SIG-M5 treated with dmso at 0.1 percent for 504 hours (cell line): ENCODE measurements at regions not wholly inside any gene's neighbourhood (a gene's known extent, or its start where the extent isn't known, plus 50 kb on each side); places are given as distances from the start of the nearest gene placed in this dataset.
A peak's percentile ranks its signal among the peaks of the same experiment; 100 is the strongest.

Source experiments
- DNase-seq: peaks from one replicate; lab custom pipeline; 2025; ENCODE audit not compliant: unreplicated experiment; lab: John Stamatoyannopoulos, UW

DNA sequence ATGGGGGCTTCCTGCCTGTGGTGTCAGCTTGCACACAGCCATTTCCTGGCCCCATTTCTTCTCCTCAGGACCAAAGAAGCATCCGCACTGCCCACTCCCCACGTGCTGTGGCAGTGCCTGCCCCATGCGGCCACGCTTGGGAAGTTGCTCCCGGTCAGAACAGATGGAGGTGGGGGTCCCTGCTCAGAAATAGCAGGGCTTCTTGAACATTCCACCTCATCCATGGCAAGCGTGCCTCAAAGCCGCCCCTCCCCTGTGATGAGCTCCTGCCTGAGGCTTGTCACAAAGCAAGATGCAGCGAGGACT lies 238.2 kb downstream of the SYK start:
- no peak for DNase-seq

DNA sequence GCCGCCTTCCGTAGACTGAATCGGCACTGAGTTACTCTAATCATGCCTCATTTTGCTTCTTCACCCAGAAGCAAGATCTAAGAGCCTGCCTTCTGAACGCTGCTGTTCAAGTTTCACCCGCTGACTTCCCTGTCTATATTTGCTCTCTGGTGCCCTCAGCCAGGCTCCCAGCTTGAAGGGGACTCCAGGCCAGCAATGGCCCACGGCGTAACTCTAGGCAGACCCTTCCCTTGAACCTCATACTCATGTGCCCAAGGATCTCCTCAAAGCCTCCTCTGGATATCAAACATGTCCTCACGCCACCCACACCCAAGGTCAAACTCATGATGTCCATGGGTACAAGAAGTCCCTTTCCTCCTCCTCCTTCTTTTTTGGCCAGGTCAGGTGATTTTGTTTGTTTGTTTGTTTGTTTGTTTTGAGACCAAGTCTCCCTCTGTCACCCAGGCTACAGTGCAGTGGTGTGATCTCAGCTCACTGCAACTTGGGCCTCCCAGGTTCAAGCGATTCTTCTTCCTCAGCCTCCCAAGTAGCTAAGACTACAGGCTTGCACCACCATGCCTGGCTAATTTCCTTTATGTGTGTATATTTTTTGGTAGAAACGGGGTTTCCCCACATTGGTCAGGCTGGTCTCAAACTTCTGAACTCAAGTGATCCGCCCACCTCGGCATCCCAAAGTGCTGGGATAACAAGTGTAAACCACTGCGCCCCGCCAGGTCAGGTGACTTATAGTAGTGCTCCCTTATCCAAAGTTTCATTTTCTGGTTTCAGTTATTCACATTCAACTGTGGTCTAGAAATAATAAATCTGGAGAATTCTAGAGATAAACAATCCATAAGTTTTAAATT lies 239.0 kb downstream of the SYK start:
- no peak for DNase-seq

DNA sequence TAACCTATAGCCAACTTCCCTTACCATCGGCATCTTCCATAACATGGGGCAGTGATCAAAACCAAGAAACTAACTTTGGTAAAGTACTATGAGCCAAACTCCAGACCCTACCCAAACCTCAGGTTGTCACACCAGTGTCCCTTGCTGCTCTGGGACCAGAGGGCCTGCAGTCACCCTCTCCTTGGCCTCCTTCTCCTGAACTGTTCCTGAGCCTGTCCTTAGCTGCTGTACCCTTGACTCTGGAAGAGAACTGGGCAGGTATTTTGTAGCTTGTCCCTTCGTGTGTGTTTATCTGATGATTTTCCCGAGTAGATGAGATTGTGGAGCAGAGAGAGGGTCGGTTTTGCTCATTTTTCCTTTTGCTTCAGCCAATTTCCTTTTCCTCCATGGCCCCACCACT lies 240.4 kb downstream of the SYK start:
- no peak for DNase-seq

DNA sequence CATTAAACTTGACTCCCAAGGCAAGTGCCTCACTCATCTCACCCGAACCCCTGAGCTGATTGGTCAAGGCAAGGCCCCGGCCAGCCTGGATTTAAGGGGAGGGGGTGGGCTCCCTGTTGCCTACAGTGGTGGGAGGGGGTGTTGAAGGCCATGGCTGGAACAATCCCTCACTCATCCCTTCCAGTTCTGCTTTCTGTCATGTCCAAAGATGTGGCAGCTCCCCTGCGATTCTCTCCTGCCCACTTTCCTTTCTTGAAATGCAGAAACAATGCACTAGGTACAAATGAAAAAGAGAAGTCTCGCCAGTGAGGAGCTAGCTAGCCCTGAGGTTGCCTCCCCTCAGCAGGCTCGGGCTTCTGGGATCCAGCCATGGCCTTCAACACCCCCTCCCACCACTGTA lies 240.9 kb downstream of the SYK start:
- DNase-seq: no peak

DNA sequence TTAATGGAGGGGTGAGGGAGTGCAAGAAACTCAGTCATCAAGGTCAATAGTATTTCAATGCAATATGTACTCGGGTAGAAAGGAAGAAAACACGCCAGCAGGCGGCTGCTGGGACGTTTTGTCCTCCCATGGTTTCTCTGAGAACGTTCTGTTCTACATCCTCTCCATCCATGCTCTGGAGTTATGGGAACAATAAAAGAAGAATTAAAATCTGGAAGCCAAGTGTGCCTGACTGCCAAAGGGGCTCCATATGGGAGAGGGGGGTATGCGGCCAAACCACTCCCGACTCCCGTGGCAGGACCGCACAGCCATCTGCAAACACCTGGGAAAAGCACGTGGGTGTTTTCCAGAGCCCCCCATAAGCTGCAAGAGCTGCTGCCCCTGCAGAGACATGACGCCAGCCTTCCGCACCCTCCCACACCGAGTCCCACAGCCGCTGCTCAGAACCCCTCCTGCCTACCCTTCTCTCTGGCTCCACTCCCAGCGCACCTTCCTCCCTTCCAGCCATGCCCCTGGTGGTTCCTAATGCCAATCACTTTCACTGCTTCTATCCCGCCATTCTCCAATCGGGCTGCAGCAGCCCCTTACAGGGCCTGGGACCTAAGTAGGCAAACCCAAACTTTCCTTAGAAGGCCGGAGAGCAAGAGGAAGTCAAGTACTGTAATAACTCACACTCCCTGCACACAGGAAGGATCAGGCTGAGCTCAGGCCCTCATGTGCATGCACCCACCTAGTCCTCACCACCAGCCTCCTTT lies 241.6 kb downstream of the SYK start:
- DNase-seq: no peak

DNA sequence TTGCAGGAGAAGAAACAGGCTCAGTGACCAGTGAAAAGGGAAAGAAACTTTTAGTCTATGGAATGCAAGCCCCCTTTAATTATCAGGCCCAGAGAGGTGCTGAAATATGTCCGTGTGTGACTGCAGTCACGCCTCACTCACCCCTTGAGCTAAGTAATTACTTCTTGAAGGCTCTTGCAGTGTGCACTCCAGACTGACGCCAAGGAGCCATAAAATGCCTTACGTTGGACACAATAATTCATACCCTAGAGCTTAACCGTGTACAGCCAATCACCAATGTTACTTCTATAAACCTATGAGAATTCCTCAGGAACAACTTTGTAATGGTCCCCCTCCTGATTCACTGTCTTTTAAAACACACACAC lies 242.2 kb downstream of the SYK start:
- DNase-seq: no peak

DNA sequence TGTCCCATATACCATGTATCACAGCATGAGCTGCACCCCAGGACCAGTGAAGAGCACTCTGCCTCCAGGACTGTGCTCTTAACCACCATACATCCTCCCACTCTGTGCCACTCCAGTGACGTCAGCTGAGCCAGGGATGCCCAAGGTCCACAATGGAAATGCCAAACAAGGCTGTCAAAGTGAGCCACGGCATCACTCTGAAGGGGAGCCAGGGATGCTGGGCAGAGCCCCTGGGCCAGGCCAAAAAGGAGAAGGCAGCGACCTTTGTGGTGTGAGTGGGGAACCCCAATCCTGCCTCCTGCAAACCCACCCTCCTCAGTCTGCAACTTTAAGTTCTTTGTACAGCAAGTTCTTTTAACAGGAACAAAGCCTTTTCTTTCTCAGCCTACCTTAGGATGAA lies 242.7 kb downstream of the SYK start:
- DNase-seq: no peak

DNA sequence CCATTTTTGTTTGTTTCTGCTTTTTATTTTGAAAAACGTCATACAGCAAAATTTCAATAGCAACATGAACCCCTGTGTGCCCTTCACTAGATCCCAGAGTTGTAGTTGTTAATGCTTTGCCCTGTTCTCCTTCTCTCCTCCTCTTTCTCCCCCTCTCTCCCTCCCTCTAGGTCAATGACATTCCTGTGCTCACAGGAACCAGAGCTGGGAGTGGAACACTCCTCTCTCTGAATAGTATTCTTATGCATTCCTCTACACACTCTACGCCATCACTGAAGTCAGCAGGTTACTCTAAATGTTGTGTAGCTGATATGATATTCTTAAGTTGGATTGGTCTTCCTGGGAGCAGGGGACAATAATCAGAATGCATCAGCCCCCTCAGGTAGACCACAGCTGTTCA lies 243.4 kb downstream of the SYK start:
- DNase-seq: no peak

DNA sequence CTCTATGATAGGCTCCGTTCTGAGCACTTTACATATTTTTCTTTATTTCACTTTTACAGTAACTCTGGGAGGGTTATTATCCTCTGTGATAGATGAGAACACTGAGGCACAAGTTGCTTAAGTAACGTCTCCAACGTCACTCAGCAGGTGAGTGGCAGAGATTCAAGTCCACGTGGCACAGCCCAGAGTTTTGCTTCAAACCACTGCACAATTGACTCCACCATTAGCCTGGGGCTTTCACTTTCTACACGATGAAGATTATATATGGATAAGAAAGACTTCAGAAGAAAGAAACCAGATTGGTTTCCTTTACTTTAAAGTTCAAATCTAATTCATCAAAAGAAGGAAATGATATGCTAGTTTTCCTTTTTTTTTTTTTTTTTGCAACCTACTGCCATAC lies 245.9 kb downstream of the SYK start:
- DNase-seq: no peak

DNA sequence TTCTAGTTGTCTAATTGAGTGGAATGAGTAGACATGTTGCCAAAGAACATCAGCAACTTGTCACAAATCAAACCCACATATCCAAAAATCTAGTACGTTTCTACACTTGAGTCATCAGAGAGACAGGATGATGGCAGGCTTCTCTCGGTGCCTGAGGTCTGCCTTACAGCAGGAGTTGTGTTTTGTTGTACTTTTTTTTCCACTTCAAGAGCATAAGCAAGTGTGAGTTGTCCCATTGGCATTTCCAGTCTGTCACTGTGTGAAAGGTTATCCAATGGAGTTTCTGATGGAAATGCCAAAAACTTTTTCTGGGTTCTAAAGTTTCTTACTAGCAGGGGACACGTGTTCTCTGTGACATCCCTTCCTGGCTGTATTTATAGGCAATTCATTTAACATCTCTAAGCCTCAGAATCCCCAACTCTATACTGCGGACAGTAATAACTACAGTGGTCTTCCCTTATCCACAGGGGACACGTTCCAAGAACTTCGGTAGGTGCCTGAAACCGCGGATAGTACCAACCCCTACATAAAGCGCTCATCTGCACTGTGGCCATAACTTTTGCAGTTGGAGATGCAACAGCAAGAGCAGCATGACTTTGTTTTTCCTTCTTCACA lies 246.5 kb downstream of the SYK start:
- DNase-seq: no peak

DNA sequence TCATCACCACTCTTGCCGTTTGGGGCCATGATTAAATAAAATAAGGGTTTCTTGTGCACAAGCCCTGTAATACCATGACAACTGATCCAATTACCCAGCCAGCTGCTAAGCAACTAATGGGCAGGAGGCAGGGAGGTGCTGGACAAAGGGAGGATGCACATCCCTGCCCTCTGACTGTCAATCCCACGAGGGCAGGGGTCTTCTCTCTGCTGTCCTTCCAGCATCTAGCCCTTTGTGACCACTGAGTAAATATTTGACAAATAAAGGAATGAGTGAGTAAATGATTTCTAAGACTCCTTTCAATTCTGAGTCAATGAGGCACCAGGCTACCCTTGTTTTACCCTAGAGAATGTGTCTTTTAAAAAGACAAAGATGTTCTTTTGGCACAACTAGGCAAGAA lies 247.1 kb downstream of the SYK start:
- no peak for DNase-seq

DNA sequence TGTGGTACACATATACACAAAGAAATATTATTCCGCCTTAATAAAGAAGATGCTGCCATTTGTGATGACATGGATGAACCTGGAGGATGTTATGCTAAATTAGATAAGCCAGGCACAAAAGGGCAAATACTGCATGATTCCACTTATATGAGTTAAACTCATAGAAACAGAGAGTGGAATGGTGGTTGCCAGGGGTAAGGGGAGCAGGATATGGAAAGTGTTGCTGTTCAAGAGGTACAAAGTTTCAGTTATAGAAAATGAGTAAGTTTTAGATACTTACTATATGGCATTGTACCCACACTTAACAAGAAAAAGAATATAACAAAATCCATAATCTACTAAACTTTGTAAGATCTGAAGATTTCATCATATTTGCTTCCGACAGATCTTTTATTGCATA lies 252.2 kb downstream of the SYK start:
- DNase-seq: no peak

DNA sequence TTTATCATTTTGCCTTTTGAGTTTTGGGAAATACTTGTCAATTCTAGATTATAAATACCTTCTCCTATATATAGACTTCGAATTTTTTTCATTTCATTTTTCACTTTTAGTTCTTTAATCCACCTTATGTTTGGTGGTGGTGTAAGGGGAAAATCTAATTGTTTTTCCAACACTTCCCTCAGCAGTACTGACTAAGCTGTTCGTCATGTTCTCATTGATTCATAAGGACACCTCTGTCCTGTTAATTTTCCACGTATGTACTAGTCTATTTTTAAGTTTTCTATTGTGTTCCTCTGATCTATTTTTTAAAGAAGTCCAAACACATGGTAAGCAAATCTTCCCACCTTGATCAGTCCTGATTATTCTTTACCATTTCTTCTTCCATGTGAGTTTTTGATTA lies 254.2 kb downstream of the SYK start:
- DNase-seq: no peak

DNA sequence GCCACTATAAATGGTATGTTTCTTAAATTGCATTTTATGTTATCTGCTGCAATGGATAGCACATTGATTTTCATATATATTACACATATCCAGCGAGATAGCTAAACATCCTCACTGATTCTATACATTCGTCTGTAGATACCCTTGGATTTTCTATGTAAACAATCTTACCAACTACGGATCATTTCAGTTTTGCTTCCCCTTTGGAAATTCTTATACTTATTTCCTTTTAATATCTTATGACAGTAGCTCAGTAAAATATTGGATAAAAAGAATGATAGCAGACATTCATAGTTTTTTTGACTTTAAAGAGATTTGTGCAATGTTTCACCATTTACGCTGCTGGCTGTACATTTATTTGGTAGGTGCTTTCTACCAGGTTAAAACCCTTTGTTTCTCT lies 254.9 kb downstream of the SYK start:
- DNase-seq: no peak

DNA sequence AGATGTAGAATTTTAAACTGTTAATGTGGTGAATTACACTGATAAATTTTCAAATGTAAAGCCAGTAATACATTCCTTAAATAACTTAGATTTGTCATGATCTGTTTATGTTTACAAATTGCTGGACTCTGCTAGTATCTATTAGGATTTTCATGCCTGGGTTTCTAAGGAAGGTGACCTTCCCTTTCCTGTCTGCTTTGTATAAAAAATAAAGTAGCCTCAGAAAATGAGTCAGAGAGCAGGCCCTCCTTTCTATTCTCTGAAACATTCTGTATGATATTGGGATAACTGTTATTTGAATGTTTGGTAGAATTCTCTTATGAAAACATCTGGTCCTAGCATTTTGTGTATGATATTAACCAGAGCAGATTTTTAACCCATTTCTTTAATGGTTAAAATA lies 255.3 kb downstream of the SYK start:
- DNase-seq: no peak

DNA sequence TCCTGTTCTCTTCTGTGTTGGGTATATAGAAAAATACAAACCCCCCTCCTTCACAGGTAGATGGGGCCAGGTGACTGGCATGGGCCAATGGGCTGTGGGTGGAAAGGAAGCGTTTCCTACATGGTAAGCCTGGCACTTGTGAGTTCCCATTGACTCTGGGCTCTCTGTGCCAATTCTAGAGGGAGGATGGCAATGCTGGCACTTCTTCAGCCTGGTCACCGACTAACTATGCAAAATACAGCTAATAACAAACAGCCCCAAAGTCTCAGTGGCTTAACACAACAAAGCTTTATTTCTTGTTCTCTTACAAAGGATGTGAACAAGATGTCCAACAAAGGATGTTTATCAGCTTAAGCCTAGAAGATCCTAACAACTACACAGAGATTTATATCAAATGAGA lies 258.1 kb downstream of the SYK start:
- no peak for DNase-seq

DNA sequence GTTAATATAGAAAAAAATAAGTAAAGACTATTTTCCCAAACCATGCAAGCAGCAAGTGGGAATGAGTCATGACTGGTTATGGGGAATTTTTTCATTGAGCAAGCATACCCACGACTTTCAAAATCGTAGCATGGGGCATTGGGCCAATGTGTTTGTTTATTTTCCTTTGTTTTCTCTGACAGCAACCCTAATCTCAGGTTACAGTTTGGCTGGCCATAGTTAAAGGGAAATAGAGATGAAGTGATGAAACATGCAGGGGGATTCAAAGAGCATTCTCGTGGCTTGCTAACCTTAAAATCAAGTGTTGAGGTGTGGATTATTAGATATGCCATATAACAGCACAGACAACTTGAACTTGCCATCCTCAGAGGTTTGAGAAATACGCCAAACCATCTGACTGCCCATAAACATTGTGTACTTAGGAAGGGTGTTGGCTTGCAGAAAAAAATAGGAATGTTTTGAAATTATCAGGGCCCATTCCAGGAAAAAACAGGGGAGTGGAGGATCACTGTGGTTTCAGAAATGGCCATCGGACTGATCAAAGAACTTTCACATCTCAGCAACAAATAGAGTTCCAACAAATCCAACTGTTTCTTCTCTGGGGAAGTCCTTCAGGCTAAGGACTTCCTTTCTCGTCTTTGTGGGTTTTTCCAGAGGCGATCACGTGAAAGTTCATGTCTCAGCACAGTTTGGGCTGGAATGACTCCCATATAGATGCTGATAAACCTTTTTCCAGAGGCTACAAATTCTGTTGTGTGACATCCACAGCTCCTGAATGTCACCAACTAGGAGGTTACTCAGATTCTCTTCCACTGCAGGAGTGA lies 259.1 kb downstream of the SYK start:
- DNase-seq: no peak

DNA sequence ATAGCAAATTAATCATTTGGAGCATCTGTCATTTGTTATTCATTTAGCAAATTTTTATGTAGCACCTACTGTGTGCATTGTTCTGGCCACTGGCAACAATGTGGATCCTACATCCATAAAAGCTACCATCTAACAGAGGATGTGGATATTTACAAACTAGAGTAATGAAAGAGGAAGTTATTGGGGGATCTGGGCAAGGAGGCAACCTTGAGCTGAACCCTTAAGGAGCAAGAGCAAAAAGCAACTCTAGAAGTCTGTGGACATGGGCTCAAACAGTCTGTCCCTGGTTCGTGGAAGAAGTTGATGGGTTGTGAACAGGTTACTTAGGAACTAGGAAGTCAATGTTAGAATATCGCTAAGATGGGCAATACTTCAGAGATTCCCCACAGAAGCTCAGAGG lies 259.9 kb downstream of the SYK start:
- DNase-seq: peak; percentile 63

DNA sequence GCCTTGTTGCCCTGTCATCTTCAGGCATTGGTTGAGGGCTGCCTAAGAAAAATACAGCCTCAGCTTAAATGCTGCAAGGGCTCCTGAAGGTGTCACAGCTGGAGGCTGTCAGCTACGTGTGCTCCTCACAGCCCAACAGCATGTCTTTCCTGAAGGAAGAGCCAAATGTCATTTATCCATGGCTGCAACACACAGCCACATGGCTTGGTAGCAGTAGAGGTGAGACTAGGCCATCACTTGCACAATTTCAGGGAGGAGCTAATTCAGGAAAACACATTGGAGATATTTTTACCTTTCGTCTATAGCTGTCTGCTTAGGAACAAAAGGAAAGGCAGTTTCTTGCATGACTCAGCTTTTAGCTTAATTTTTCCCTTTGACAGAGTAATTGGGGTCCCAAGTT lies 260.7 kb downstream of the SYK start:
- DNase-seq: no peak

DNA sequence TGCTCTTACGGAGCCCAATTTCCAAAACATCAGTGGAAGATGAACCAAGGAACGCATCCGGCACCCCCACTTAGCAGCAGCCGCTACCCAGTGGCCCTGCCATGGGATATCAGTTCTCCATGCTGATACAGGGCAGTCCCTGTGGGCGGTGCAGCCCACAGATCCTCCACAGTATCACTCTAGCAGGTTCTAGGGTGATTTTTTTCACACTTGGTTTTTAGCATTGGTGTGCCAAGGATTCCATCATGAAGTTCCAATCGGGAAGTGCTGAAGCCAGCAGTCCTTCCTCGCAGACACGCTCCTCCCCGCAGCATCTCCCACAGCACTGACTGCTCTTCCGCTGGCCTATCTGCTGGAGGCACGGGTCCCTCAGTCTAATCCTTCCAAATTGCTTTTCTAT lies 261.9 kb downstream of the SYK start:
- no peak for DNase-seq

DNA sequence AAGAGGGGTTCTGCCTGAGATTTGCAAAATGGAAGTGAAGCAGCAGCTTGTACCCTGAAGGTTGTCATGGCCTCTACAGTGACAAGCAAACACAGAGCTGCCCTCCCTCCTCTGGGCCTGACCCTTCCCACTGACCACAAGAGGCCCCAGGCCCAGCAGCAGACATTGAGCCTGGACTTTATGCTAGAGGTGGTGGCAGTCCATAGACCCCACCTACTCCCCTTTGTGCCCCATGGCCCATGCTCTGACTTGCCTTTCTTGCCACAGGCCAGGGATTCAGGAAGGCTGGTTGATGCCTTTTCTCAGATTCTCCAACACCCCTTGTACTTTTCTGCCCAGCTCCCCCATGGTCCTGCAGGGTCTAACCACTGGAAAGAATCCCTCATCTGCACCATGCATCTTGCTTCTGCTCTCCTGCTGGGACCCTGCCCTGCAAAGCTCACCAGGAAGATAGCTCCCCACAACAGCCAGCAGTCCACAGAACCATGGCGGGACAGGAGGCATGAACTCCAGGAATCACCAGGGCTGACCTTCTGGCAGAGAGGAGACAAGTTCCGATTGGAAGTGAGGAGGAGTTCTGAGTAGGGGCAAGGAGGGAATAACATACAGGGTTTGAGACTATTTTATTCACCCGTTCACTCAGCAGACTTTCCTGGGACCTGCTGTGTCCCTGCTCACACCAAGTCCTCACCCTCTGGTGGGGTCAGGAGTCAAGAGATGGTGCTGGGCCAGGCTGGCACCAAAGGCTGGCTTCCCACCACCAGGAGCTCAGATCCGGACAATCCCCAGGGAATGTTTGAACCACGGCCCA lies 263.8 kb downstream of the SYK start:
- no peak for DNase-seq
